Stimulated activated CD8-positive, alpha-beta memory T cell treated with anti-CD3 and anti-CD28 coated beads, Interleukin-12 subunit alpha, Interleukin-12 subunit beta, amount 100 ng/mL, for 24 hours (primary cell): ENCODE measurements at regions not wholly inside any gene's neighbourhood (a gene's known extent, or its start where the extent isn't known, plus 50 kb on each side); places are given as distances from the start of the nearest gene placed in this dataset.

Experiments
- DNase-seq: peaks from one replicate; pipeline ENCODE4 v3.0.0-alpha.2; 2020; ENCODE audit errors: extremely low read depth

- no peak for DNase-seq
Observed at GRCh38 chr15:38857814-38858213, 293.2 kb upstream of the RASGRP1 start.

GRCh38 chr15:38859574-38859973, 295.0 kb upstream of the RASGRP1 start:
- DNase-seq: no peak

GRCh38 chr15:38860253-38860652, 295.6 kb upstream of the RASGRP1 start:
- no peak for DNase-seq

GRCh38 chr15:38860674-38861073, 296.1 kb upstream of the RASGRP1 start:
- no peak for DNase-seq

- DNase-seq: no peak
Observed at GRCh38 chr15:38861108-38861507, 296.5 kb upstream of the RASGRP1 start.

GRCh38 chr15:38862099-38862498, 297.5 kb upstream of the RASGRP1 start:
- DNase-seq: no peak

GRCh38 chr15:38863381-38863780, 298.8 kb upstream of the RASGRP1 start:
- DNase-seq: no peak

GRCh38 chr15:38864122-38864521, 299.5 kb upstream of the RASGRP1 start:
- DNase-seq: no peak

- DNase-seq: no peak
Observed at GRCh38 chr15:38864827-38865581, 300.4 kb upstream of the RASGRP1 start.

GRCh38 chr15:38867556-38867955, 302.9 kb upstream of the RASGRP1 start:
- no peak for DNase-seq

- DNase-seq: no peak
Observed at GRCh38 chr15:38868326-38869114, 303.9 kb upstream of the RASGRP1 start.

GRCh38 chr15:38871638-38872037, 307.0 kb upstream of the RASGRP1 start:
- DNase-seq: no peak

- DNase-seq: no peak
Observed at GRCh38 chr15:38872732-38873131, 308.1 kb upstream of the RASGRP1 start.

- DNase-seq: no peak
Observed at GRCh38 chr15:38873158-38873557, 308.5 kb upstream of the RASGRP1 start.

- DNase-seq: no peak
Observed at GRCh38 chr15:38874464-38874863, 309.9 kb upstream of the RASGRP1 start.

- DNase-seq: no peak
Observed at GRCh38 chr15:38876211-38876610, 311.6 kb upstream of the RASGRP1 start.

- no peak for DNase-seq
Observed at GRCh38 chr15:38876621-38877020, 312.0 kb upstream of the RASGRP1 start.

- no peak for DNase-seq
Observed at GRCh38 chr15:38877471-38877870, 312.9 kb upstream of the RASGRP1 start.

GRCh38 chr15:38878026-38878425, 313.4 kb upstream of the RASGRP1 start:
- DNase-seq: no peak

GRCh38 chr15:38878926-38879325, 314.3 kb upstream of the RASGRP1 start:
- DNase-seq: no peak

- DNase-seq: no peak
Observed at GRCh38 chr15:38879909-38880471, 315.4 kb upstream of the RASGRP1 start.

GRCh38 chr15:38882221-38882620, 317.6 kb upstream of the RASGRP1 start:
- no peak for DNase-seq

GRCh38 chr15:38883987-38884386, 319.4 kb upstream of the RASGRP1 start:
- no peak for DNase-seq
